ENCODE measurements at regions not wholly inside any gene's neighbourhood (a gene's known extent, or its start where the extent isn't known, plus 50 kb on each side); places are given as distances from the start of the nearest gene placed in this dataset.

GRCh38 chr2:14756981-14757657 lies 124.6 kb downstream of the LRATD1 start:
- ATAC-seq = no peak
- TF ChIP-seq CSRNP3 (CRISPR knock-in tag; IDR thresholded peaks at IDR 0.05) = no peak
- no peak for TF ChIP-seq OSR1 (CRISPR knock-in tag; IDR thresholded peaks at IDR 0.05)
- no peak for TF ChIP-seq RARB (CRISPR knock-in tag; IDR thresholded peaks at IDR 0.05)
- TF ChIP-seq ZC3H10 (CRISPR knock-in tag; IDR thresholded peaks at IDR 0.05) = no peak
- no peak for TF ChIP-seq GLIS3 (CRISPR knock-in tag; IDR thresholded peaks at IDR 0.05)
- no peak for TF ChIP-seq ESRRG (CRISPR knock-in tag; IDR thresholded peaks at IDR 0.05)
- no peak for TF ChIP-seq TOX (CRISPR knock-in tag; IDR thresholded peaks at IDR 0.05; ENCODE audit: borderline replicate concordance)
- no peak for TF ChIP-seq PPARA (CRISPR knock-in tag; IDR thresholded peaks at IDR 0.05; ENCODE audit: borderline replicate concordance)
- no peak for TF ChIP-seq ISL1 (CRISPR knock-in tag; IDR thresholded peaks at IDR 0.05)
- TF ChIP-seq ZNF8 (CRISPR knock-in tag; IDR thresholded peaks at IDR 0.05) = no peak
- TF ChIP-seq ZFP30 (CRISPR knock-in tag; IDR thresholded peaks at IDR 0.05) = no peak
- TF ChIP-seq PATZ1 (CRISPR knock-in tag; IDR thresholded peaks at IDR 0.05; ENCODE audit: borderline replicate concordance) = no peak

- TF ChIP-seq ESRRG (CRISPR knock-in tag; IDR thresholded peaks at IDR 0.05) = no peak
- TF ChIP-seq ZNF70 (CRISPR knock-in tag; IDR thresholded peaks at IDR 0.05) = no peak
- no peak for TF ChIP-seq ZNF8 (CRISPR knock-in tag; IDR thresholded peaks at IDR 0.05)
- TF ChIP-seq OSR1 (CRISPR knock-in tag; IDR thresholded peaks at IDR 0.05) = no peak
- no peak for TF ChIP-seq CSDC2 (CRISPR knock-in tag; IDR thresholded peaks at IDR 0.05)
- no peak for TF ChIP-seq ARNTL (CRISPR knock-in tag; IDR thresholded peaks at IDR 0.05; ENCODE audit: borderline replicate concordance, low read depth)
- no peak for TF ChIP-seq CREB5 (CRISPR knock-in tag; IDR thresholded peaks at IDR 0.05; ENCODE audit: low read depth)
- no peak for ATAC-seq
Observed at GRCh38 chr2:14759082-14759481, 126.6 kb downstream of the LRATD1 start.

- no peak for ATAC-seq
- TF ChIP-seq TOX (CRISPR knock-in tag; IDR thresholded peaks at IDR 0.05; ENCODE audit: borderline replicate concordance) (no peak), RARB (CRISPR knock-in tag; IDR thresholded peaks at IDR 0.05) (no peak), SNAI2 (CRISPR knock-in tag; IDR thresholded peaks at IDR 0.05) (no peak), GLIS3 (CRISPR knock-in tag; IDR thresholded peaks at IDR 0.05) (no peak), CREB5 (CRISPR knock-in tag; IDR thresholded peaks at IDR 0.05; ENCODE audit: low read depth) (no peak), PPARA (CRISPR knock-in tag; IDR thresholded peaks at IDR 0.05; ENCODE audit: borderline replicate concordance) (no peak), PATZ1 (CRISPR knock-in tag; IDR thresholded peaks at IDR 0.05; ENCODE audit: borderline replicate concordance) (no peak), ZNF8 (CRISPR knock-in tag; IDR thresholded peaks at IDR 0.05) (no peak), ZC3H10 (CRISPR knock-in tag; IDR thresholded peaks at IDR 0.05) (no peak), ISL1 (CRISPR knock-in tag; IDR thresholded peaks at IDR 0.05) (no peak), BACH2 (CRISPR knock-in tag; IDR thresholded peaks at IDR 0.05; ENCODE audit: borderline replicate concordance) (no peak), CSDC2 (CRISPR knock-in tag; IDR thresholded peaks at IDR 0.05) (no peak), ZFP3 (CRISPR knock-in tag; IDR thresholded peaks at IDR 0.05) (no peak), TSHZ2 (CRISPR knock-in tag; IDR thresholded peaks at IDR 0.05) (no peak), ESRRG (CRISPR knock-in tag; IDR thresholded peaks at IDR 0.05) (no peak), POU6F1 (CRISPR knock-in tag; IDR thresholded peaks at IDR 0.05; ENCODE audit: borderline replicate concordance, low read depth) (no peak), ZNF70 (CRISPR knock-in tag; IDR thresholded peaks at IDR 0.05) (no peak), TCF4 (CRISPR knock-in tag; IDR thresholded peaks at IDR 0.05; ENCODE audit: borderline replicate concordance) (no peak), CSRNP3 (CRISPR knock-in tag; IDR thresholded peaks at IDR 0.05) (no peak), OSR1 (CRISPR knock-in tag; IDR thresholded peaks at IDR 0.05) (no peak)
Observed at GRCh38 chr2:14760169-14760568, 127.7 kb downstream of the LRATD1 start.
